ENCODE measurements at regions not wholly inside any gene's neighbourhood (a gene's known extent, or its start where the extent isn't known, plus 50 kb on each side); places are given as distances from the start of the nearest gene placed in this dataset.

DNA sequence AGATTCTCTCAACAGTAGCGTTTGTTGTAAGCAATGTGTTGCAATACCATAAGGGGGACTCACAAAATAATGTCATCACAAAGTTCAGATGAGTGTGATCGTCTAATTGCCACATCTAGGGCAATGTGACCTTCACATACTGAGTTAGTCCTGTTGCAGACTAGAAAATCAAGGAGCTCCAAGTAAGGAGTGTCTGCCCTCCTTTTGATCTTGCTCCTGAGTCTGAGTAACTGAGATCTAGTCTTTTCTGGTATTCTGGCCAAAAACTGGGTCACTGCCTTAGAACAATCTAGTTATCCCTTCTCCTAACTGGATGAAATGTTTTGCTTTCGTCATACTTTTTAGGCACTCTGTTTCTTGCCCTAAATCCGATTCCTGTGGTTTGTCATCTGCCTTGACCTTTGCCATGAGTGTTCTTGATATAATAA, 712.1 kb downstream of the CDH11 start:
- H3K79me2 ChIP-seq (replicated peaks; ENCODE audit: insufficient read depth, low read length), result no peaks in the 10 kb centered on the region
- H3K4me3 ChIP-seq (ENCODE audit: low read length), result no peak overlapping the region
- no peak overlapping the region for H3K9ac ChIP-seq (ENCODE audit: low read length)
- H3K27ac ChIP-seq (ENCODE audit: low read length), result no peak overlapping the region
- no peaks in the 10 kb centered on the region for H3K9me2 ChIP-seq (ENCODE audit: insufficient read depth, low read length)
- no peaks in the 10 kb centered on the region for H3K27me3 ChIP-seq (ENCODE audit: insufficient read depth, low read depth, low read length)
- no peaks in the 10 kb centered on the region for H3F3A ChIP-seq (ENCODE audit: insufficient read depth, low read length, poor library complexity, severe bottlenecking)
- H3K9me3 ChIP-seq (ENCODE audit: low read length), result no peaks in the 10 kb centered on the region
- H4K20me1 ChIP-seq (ENCODE audit: insufficient read depth), result no peaks in the 10 kb centered on the region
- TF ChIP-seq, protein P1, sequence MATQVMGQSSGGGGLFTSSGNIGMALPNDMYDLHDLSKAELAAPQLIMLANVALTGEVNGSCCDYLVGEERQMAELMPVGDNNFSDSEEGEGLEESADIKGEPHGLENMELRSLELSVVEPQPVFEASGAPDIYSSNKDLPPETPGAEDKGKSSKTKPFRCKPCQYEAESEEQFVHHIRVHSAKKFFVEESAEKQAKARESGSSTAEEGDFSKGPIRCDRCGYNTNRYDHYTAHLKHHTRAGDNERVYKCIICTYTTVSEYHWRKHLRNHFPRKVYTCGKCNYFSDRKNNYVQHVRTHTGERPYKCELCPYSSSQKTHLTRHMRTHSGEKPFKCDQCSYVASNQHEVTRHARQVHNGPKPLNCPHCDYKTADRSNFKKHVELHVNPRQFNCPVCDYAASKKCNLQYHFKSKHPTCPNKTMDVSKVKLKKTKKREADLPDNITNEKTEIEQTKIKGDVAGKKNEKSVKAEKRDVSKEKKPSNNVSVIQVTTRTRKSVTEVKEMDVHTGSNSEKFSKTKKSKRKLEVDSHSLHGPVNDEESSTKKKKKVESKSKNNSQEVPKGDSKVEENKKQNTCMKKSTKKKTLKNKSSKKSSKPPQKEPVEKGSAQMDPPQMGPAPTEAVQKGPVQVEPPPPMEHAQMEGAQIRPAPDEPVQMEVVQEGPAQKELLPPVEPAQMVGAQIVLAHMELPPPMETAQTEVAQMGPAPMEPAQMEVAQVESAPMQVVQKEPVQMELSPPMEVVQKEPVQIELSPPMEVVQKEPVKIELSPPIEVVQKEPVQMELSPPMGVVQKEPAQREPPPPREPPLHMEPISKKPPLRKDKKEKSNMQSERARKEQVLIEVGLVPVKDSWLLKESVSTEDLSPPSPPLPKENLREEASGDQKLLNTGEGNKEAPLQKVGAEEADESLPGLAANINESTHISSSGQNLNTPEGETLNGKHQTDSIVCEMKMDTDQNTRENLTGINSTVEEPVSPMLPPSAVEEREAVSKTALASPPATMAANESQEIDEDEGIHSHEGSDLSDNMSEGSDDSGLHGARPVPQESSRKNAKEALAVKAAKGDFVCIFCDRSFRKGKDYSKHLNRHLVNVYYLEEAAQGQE (IDR thresholded peaks at IDR 0.05; ENCODE audit: borderline replicate concordance), result no peak
- TF ChIP-seq EP300 (conservative IDR thresholded peaks at IDR 0.05; ENCODE audit: poor library complexity, severe bottlenecking) (no peak), POLR2AphosphoS5 (IDR thresholded peaks at IDR 0.05) (no peak), TAF1 (IDR thresholded peaks at IDR 0.05; ENCODE audit: low read depth) (no peak), SMC3 (conservative IDR thresholded peaks at IDR 0.05; ENCODE audit: poor library complexity) (no peak), MXI1 (conservative IDR thresholded peaks at IDR 0.05; ENCODE audit: poor library complexity, severe bottlenecking) (no peak), RAD21 (conservative IDR thresholded peaks at IDR 0.05) (no peak), EZH2 (IDR thresholded peaks at IDR 0.05; ENCODE audit: borderline replicate concordance, insufficient read depth, low read length, poor library complexity, severe bottlenecking) (no peak)
- TF ChIP-seq, protein P2, sequence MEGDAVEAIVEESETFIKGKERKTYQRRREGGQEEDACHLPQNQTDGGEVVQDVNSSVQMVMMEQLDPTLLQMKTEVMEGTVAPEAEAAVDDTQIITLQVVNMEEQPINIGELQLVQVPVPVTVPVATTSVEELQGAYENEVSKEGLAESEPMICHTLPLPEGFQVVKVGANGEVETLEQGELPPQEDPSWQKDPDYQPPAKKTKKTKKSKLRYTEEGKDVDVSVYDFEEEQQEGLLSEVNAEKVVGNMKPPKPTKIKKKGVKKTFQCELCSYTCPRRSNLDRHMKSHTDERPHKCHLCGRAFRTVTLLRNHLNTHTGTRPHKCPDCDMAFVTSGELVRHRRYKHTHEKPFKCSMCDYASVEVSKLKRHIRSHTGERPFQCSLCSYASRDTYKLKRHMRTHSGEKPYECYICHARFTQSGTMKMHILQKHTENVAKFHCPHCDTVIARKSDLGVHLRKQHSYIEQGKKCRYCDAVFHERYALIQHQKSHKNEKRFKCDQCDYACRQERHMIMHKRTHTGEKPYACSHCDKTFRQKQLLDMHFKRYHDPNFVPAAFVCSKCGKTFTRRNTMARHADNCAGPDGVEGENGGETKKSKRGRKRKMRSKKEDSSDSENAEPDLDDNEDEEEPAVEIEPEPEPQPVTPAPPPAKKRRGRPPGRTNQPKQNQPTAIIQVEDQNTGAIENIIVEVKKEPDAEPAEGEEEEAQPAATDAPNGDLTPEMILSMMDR (IDR thresholded peaks at IDR 0.05; ENCODE audit: poor library complexity, severe bottlenecking), result no peak
- H3K36me3 ChIP-seq (ENCODE audit: insufficient read depth, low read length), result no peaks in the 10 kb centered on the region
- H3K4me2 ChIP-seq (ENCODE audit: low read length), result no peak overlapping the region
- H2AFZ ChIP-seq (ENCODE audit: low read depth, low read length), result no peak overlapping the region

DNA sequence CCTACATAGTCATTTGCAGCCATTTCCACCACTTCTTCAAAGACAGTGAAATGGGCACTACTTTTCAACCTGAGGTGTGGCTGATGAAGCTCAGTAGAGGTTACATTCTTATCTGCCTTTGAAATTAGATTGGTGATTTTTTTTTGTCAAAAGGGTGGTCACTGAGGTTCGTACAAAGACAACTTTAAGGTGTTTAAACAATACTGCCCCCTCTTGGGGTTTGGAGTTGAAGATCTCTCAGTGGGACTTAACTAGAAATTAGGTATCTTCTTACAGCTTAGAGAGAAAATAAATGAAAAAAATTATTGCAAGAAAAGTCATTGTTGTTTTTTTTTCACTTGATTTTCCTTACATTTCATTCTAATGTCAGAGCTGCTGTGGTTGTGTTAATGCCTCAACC, 713.2 kb downstream of the CDH11 start:
- TF ChIP-seq, protein P2 (IDR thresholded peaks at IDR 0.05; ENCODE audit: poor library complexity, severe bottlenecking), result no peak
- TF ChIP-seq TAF1 (IDR thresholded peaks at IDR 0.05; ENCODE audit: low read depth), result no peak
- TF ChIP-seq POLR2AphosphoS5 (IDR thresholded peaks at IDR 0.05), result no peak
- TF ChIP-seq SMC3 (conservative IDR thresholded peaks at IDR 0.05; ENCODE audit: poor library complexity), result no peak
- TF ChIP-seq, protein P1 (IDR thresholded peaks at IDR 0.05; ENCODE audit: borderline replicate concordance), result no peak
- TF ChIP-seq EZH2 (IDR thresholded peaks at IDR 0.05; ENCODE audit: borderline replicate concordance, insufficient read depth, low read length, poor library complexity, severe bottlenecking), result no peak
- Histone ChIP-seq H4K20me1 (ENCODE audit: insufficient read depth) (no peaks in the 10 kb centered on the region), H3K27ac (ENCODE audit: low read length) (no peak overlapping the region), H3K79me2 (replicated peaks; ENCODE audit: insufficient read depth, low read length) (no peaks in the 10 kb centered on the region), H3K4me3 (ENCODE audit: low read length) (no peak overlapping the region), H3F3A (ENCODE audit: insufficient read depth, low read length, poor library complexity, severe bottlenecking) (no peaks in the 10 kb centered on the region), H3K9ac (ENCODE audit: low read length) (no peak overlapping the region), H2AFZ (ENCODE audit: low read depth, low read length) (no peak overlapping the region), H3K9me3 (ENCODE audit: low read length) (no peaks in the 10 kb centered on the region), H3K27me3 (ENCODE audit: insufficient read depth, low read depth, low read length) (no peaks in the 10 kb centered on the region), H3K4me2 (ENCODE audit: low read length) (no peak overlapping the region), H3K9me2 (ENCODE audit: insufficient read depth, low read length) (no peaks in the 10 kb centered on the region), H3K36me3 (ENCODE audit: insufficient read depth, low read length) (no peaks in the 10 kb centered on the region)
